GM18868 (cell line): ENCODE measurements at regions not wholly inside any gene's neighbourhood (a gene's known extent, or its start where the extent isn't known, plus 50 kb on each side); places are given as distances from the start of the nearest gene placed in this dataset.

ENCODE experiments used
- ATAC-seq: cut with Tn5 transposase; IDR thresholded peaks from one replicate; pipeline ENCODE4 v1.9.1; 2021; ENCODE audit warnings: mild to moderate bottlenecking, moderate library complexity; ENCODE audit not compliant: unreplicated experiment

DNA sequence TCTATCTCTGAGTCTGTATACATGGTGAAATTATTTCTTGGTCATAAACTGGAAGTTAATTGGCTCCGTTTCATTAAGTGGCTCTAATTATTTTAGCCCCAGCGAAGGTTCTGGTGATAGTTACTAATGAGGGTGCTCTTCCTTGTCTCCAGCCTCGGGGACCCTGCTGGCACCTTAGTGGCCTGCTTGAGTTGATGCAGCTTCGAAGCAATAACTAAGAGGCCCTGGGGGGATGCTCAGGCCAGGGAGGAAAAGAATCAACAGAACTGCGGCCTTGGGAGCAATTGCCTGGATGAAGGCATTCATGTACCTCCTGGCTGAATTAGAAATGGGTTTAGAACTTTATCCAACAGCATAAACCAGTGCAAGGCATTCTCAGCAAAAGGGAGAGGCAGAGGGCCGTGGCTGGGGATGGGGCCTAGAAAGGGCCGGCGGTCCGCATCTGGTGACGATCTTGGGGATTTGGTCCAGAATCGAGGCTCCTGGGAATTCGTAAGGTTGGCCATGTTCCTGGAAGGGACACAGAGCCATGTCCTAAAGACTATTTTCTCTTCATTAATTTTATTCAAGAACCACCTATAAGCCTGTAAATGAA, 100.0 kb upstream of the AJAP1 start:
- ATAC-seq, result no peak

DNA sequence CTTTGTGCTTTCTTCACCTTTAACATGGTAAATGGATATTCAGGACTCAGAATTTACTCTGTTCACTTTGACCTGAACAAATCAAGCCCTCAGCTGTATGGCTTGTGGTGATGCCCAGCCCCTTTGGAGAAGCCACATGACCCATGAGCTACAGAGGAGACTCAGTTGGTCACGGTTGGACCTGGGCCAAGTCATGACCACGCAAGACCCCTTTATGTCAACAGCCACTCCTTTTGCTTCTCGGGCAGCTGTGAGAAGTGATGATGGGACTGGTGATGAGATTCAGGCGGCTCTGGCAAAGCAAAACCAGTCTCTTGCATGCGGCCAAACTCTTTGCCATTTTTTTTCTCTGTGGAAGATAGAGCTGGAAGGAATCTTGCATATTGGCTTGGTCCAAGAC, 96.5 kb upstream of the AJAP1 start:
- ATAC-seq, result no peak

GRCh38 chr1:4561205-4561604, 93.2 kb upstream of the AJAP1 start:
- ATAC-seq, result no peak

DNA sequence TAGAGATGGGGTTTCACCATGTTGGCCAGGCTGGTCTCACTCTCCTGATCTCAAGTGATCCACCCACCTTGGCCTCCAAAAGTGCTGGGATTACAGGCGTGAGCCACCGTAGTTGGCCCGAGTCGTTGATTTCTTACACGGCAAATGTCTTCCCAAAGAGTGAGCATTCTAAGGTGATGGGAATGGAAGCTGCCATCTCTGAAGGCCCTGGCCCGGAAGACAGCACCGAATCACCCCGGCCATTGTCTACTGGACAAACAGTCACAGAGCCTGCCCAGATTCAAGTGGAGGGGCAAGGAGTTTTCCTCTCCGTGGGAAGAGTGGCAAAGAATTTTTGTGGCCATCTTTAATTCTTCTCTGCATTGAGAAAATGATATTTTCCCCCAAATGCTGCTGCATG, 92.1 kb upstream of the AJAP1 start:
- no peak for ATAC-seq

DNA sequence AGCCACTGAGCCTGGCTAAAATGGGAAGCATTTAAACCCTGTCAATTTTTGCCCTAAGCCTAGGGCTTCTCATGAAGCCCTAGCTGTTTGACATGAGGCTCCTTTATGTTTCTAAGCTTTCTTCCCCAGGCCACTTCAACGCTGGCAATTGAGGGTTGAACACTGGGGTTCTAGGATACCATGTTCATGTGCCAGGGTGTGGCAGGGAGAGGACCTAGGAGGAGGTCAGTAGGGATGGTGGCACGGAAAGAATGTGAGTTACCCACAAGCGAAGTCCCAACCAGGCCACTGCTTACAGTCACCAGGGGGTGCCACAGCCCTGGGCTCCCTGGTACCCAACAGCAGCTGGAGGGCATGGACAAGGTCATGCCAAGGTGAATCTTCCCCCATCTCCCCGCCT, 90.8 kb upstream of the AJAP1 start:
- no peak for ATAC-seq

DNA sequence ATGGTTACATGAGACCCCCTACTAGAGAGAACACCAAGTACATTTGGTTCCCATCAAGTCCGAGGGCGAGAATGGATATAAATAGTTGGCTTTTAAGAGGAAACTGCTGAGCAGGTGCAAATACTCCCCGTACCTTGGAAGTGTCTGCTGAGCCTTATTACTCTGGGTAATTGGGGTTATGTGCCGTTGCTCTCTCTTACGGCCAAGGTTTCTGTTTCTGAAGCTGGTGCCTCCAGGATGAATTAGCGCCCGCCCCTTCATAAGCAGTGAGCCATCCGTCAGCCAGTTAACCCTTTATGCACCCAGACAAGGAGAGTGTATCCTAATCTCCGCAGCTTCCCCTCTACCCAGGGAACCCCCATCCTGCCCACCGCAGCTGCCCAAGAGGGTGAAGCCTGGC, 90.4 kb upstream of the AJAP1 start:
- ATAC-seq, result no peak

DNA sequence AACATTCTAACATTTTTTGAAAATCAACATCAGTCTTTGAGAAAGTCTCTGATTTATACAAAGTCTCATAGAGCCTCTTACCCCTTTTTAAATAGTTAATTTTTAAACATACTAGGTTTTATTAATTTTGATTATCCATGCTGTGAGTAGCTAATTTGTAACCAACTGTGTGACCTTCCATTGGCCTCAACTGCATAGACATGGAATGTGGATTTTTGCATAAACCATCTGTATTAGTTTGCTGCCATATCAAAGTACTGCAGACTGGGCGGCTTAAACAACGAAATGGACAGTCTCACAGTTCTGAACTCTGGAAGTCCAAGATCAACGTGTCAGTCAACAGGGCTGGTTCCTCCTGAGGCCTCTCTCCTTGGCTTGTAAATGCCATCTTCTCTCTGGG, 89.2 kb upstream of the AJAP1 start:
- ATAC-seq, result no peak

DNA sequence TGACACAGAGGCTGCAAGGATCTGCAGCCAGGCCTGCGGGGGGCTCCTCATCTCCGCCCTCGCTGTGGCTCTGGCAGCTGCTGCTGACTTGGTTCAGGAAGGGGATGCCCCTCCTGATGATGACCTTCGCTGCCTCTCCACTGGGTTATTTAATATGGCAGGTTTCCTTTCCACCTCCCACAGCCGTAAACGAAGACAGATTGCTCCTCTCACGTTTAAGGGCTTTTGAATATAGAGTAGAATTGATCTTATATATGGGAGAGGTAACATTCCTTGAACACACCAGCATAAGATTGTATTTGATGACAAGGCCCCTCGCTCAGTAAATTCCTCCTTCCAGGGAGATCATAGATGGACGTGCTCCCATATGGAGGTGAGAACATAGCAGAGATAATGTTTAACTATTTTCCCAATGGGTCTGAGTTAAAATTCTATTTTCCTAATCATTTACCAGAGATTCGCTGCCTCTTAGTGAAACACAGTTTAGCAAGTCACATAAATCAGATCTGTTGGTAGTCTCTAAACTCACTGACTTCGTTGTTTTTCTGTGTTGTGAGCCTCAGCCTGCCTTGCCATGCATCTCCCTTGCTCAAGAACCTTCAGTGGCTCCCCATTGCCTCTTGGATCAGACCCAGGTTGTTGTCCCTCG, 88.5 kb upstream of the AJAP1 start:
- ATAC-seq, result no peak

DNA sequence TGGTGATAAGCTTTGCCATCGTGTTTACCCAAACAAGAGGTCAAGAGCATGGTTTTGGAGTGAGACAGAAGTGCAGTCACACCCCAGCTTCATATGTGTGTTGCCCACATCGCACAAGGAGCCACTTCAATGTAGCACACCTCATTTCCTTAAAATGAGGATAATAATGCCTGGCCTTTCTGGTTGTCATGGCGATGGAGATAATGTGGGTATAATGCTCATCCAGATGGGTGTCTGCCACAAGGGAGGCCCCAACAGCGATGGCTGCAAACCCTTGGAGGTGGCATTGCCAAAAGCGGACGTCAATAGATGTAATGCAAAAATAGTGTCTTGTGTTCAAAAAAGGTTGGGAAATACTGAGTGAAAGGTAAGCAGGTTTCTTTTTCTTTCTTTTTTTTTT, 83.1 kb upstream of the AJAP1 start:
- ATAC-seq, result no peak

- no peak for ATAC-seq
These were observed 80.9 kb upstream of the AJAP1 start for GRCh38 chr1:4573526-4573925.

- no peak for ATAC-seq
These were observed 72.6 kb upstream of the AJAP1 start for GRCh38 chr1:4581807-4582206.

- no peak for ATAC-seq
These were observed 70.0 kb upstream of the AJAP1 start for GRCh38 chr1:4584449-4584848.

GRCh38 chr1:4585216-4585615, 69.2 kb upstream of the AJAP1 start:
- no peak for ATAC-seq

- ATAC-seq, result no peak
These were observed 68.7 kb upstream of the AJAP1 start for GRCh38 chr1:4585705-4586104.

- ATAC-seq, result no peak
These were observed 67.7 kb upstream of the AJAP1 start for GRCh38 chr1:4586611-4587160.

DNA sequence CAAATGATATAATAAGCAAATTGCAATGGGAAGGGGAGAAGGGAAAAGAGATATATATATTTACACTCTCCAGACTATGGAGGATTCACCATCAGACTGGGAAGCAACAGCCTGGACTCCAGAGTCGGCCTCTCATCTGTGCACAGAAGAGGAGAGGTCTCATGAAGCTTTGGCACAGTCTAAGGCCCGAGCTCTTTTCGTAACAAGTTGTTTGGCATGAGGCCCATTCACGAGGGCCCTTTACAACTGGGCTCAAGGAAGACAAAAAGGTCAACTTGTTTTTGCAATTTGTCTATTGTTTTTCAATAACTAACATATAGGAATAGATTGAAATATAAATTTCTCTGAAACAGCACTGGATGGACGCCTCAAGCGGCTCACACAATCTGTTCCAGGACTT, 66.7 kb upstream of the AJAP1 start:
- no peak for ATAC-seq

DNA sequence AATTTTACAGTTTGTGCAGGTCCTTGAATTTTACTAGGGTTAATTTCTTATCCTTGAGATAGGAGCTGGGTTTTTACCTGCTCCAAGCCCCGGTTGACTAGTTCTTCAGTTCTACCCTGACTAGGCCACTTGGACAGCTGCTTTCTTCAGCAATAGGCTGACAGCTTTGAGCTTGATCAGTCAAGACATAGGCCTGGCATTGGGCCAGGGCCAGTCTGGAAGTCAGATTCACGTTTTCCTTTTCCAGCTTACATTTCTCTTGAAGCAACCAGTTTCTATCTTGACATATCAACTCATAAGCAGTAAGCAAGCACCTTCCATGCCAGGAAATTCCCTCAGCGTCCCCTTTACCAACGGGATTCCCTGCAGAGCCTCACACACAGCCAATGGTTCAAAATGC, 63.7 kb upstream of the AJAP1 start:
- no peak for ATAC-seq

- no peak for ATAC-seq
These were observed 62.5 kb upstream of the AJAP1 start for GRCh38 chr1:4591926-4592325.

GRCh38 chr1:4593106-4593505, 61.3 kb upstream of the AJAP1 start:
- ATAC-seq, result no peak

- ATAC-seq, result no peak
These were observed 60.0 kb upstream of the AJAP1 start for GRCh38 chr1:4594286-4594991.

GRCh38 chr1:4595341-4596225, 58.8 kb upstream of the AJAP1 start:
- no peak for ATAC-seq
